IPS-NIHi11 (cell line): ENCODE measurements at regions not wholly inside any gene's neighbourhood (a gene's known extent, or its start where the extent isn't known, plus 50 kb on each side); places are given as distances from the start of the nearest gene placed in this dataset.
"Not testable (repeated sequence)": the region's sequence is repeated elsewhere in the genome, so short reads cannot be mapped to it uniquely, and the experiment has no call there.

Source experiments
- DNase-seq: peaks from one replicate; pipeline ENCODE4 v3.0.0; 2012; ENCODE audit warnings: mixed read lengths, low spot score

GRCh38 chrY:3037471-3037870, 102.3 kb downstream of the ZFY start:
- DNase-seq = no peak

GRCh38 chrY:3040415-3040814, 105.2 kb downstream of the ZFY start:
- no peak for DNase-seq

GRCh38 chrY:3041985-3042384, 106.8 kb downstream of the ZFY start:
- no peak for DNase-seq

- no peak for DNase-seq
Measured at GRCh38 chrY:3042901-3043300, 107.7 kb downstream of the ZFY start.

- no peak for DNase-seq
Measured at GRCh38 chrY:3045048-3045447, 109.9 kb downstream of the ZFY start.

GRCh38 chrY:3055496-3055895, 120.3 kb downstream of the ZFY start:
- DNase-seq = not testable (repeated sequence)

GRCh38 chrY:3058342-3058741, 123.2 kb downstream of the ZFY start:
- not testable (repeated sequence) for DNase-seq

- DNase-seq = not testable (repeated sequence)
Measured at GRCh38 chrY:3060671-3061070, 125.5 kb downstream of the ZFY start.

- DNase-seq = not testable (repeated sequence)
Measured at GRCh38 chrY:3088149-3088548, 153.0 kb downstream of the ZFY start.

- not testable (repeated sequence) for DNase-seq
Measured at GRCh38 chrY:3108674-3109073, 173.5 kb downstream of the ZFY start.

- not testable (repeated sequence) for DNase-seq
Measured at GRCh38 chrY:3120234-3120633, 185.1 kb downstream of the ZFY start.

- not testable (repeated sequence) for DNase-seq
Measured at GRCh38 chrY:3120716-3121115, 185.5 kb downstream of the ZFY start.

- DNase-seq = peak; percentile 0
Measured at GRCh38 chrY:3123482-3123881, 188.3 kb downstream of the ZFY start.

GRCh38 chrY:3171074-3171473, 235.9 kb downstream of the ZFY start:
- not testable (repeated sequence) for DNase-seq

GRCh38 chrY:3195035-3195434, 259.9 kb downstream of the ZFY start:
- not testable (repeated sequence) for DNase-seq

- not testable (repeated sequence) for DNase-seq
Measured at GRCh38 chrY:3202287-3202686, 267.1 kb downstream of the ZFY start.

GRCh38 chrY:3206733-3207132, 271.6 kb downstream of the ZFY start:
- DNase-seq = not testable (repeated sequence)

- not testable (repeated sequence) for DNase-seq
Measured at GRCh38 chrY:3213183-3213582, 278.0 kb downstream of the ZFY start.

- not testable (repeated sequence) for DNase-seq
Measured at GRCh38 chrY:3218134-3218533, 283.0 kb downstream of the ZFY start.

GRCh38 chrY:3218559-3218958, 283.4 kb downstream of the ZFY start:
- not testable (repeated sequence) for DNase-seq

- not testable (repeated sequence) for DNase-seq
Measured at GRCh38 chrY:3262911-3263310, 316.0 kb upstream of the TGIF2LY start.

- not testable (repeated sequence) for DNase-seq
Measured at GRCh38 chrY:3288063-3288462, 290.8 kb upstream of the TGIF2LY start.

- DNase-seq = not testable (repeated sequence)
Measured at GRCh38 chrY:3297235-3297634, 281.6 kb upstream of the TGIF2LY start.

- DNase-seq = not testable (repeated sequence)
Measured at GRCh38 chrY:3319988-3320387, 258.9 kb upstream of the TGIF2LY start.

- not testable (repeated sequence) for DNase-seq
Measured at GRCh38 chrY:3367535-3367934, 211.3 kb upstream of the TGIF2LY start.
